HG03064 (cell line): ENCODE measurements at regions not wholly inside any gene's neighbourhood (a gene's known extent, or its start where the extent isn't known, plus 50 kb on each side); places are given as distances from the start of the nearest gene placed in this dataset.

Experiments
- ATAC-seq: cut with Tn5 transposase; IDR thresholded peaks from one replicate; pipeline ENCODE4 v1.9.1; 2021; ENCODE audit warnings: low read depth; ENCODE audit not compliant: unreplicated experiment

- ATAC-seq: no peak
Observed at GRCh38 chrX:124280294-124280902, 52.1 kb upstream of the TEX13D start.

GRCh38 chrX:124282580-124282979, 49.9 kb upstream of the TEX13D start:
- no peak for ATAC-seq
